NCI-H1417 treated with DMSO at 0.1 percent for 48 hours (cell line): ENCODE measurements at regions not wholly inside any gene's neighbourhood (a gene's known extent, or its start where the extent isn't known, plus 50 kb on each side); places are given as distances from the start of the nearest gene placed in this dataset.
"Not testable (repeated sequence)": the region's sequence is repeated elsewhere in the genome, so short reads cannot be mapped to it uniquely, and the experiment has no call there.

ENCODE experiments used
- DNase-seq: peaks from one replicate; lab custom pipeline; 2025; lab: John Stamatoyannopoulos, UW

DNA sequence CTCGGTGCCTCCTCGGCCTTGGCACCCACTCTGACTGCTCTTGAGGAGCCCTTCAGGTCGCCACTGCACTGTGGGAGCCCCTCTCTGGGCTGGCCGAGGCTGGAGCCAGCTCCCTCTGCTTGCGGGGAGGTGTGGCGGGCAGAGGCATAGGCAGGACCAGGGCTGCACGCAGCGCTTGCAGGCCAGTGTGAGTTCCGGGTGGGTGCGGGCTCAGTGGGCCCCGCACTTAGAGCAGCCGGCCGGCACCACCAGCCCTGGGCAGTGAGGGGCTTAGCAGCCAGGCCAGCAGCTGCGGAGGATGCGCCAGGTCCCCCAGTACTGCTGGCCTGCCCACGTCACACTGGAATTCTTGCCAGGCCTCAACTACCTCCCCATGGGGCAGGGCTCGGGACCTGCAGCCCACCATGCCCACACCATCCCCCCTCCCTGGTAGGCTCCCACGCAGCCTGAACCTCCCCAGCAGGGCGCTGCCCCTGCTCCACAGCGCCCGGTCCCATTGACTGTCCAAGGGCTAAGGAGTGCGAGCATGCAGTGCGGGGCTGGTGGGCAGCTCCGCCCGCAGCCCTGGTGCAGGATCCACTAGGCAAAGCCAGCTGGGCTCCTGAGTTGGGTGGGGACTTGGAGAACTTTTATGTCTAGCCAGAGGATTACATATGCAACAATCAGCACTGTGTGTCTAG, 602.9 kb upstream of the ST8SIA4 start:
- DNase-seq = no peak

GRCh38 chr5:101482931-101483330, 579.8 kb upstream of the ST8SIA4 start:
- no peak for DNase-seq

- DNase-seq = no peak
Observed at GRCh38 chr5:101473483-101473882, 570.4 kb upstream of the ST8SIA4 start.

GRCh38 chr5:101461455-101461854, 558.4 kb upstream of the ST8SIA4 start:
- DNase-seq = no peak

DNA sequence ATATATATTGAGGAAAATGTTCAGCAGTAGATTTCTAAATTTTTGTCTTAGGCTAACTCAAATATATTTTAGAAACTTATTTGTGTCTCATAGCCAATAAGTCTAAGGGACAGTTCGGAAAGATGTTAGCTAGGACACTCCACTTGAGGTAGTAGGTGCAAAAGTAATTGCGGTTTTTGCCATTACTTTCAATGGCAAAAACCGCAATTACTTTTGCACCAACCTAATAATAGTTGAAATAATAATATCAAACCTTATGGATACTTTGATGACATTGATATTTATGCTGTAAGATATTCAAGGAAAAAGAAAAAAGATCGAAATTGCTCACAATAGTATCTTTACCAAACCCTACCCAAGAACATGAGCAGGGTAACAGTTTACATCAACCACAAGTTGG, 555.5 kb upstream of the ST8SIA4 start:
- no peak for DNase-seq

GRCh38 chr5:101455851-101456250, 552.8 kb upstream of the ST8SIA4 start:
- no peak for DNase-seq

DNA sequence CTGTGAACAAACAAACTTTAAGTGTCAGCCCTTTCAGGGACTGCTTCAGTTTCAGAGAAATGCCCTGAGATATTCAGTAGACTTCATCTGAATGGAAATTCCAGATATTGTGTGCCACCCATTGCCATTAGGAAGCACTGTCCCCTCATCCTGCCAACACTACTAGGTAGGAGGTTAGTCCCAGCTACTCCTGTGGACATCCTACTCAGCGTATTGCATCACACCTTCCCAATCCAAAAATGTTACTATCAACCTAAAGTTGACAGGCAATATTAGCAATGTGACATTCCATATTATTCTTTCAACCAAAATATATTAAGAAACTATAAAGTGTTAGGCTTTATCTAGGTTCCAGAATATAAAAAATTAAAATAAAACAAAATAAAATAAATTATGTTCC, 552.0 kb upstream of the ST8SIA4 start:
- no peak for DNase-seq

GRCh38 chr5:101442281-101442680, 539.2 kb upstream of the ST8SIA4 start:
- DNase-seq = not testable (repeated sequence)

DNA sequence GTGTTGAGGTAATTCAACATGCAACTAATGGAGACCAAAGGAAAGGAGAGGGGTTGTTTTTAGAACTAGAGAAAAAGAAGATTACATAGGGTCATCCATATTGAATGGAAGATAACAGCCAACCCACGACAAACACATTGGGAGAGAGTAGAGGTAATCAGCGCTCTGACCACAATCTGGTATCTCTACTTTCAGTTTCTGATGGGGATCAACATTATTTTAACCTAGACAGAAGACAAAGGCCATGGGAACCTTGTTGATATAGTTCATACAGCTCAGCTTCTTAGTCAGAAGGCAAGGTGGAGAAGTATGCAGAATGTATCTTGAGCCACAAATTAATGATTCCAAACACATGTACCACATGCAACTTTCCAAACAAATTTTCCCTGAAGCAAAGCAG, 537.1 kb upstream of the ST8SIA4 start:
- no peak for DNase-seq

DNA sequence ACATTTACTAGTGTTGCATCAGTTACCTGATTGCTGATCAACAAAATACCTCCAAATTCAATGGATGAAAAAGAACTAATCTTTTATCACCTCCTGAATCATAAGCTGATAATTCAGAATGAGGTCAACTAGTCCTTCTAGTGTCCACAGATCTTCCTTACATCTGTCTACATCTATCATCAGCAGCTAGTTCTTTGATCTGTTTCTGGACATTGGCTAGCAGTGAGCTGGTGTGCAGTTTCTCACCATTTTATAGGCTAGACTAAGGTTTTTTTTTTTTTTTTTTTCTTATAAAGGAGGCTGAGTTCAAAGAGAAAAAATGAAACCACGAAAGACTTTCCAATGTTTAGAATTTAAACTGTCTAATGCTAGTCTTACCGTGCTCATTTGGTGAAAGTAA, 534.3 kb upstream of the ST8SIA4 start:
- DNase-seq = no peak

- DNase-seq = no peak
Observed at GRCh38 chr5:101435768-101436167, 532.7 kb upstream of the ST8SIA4 start.

GRCh38 chr5:101431201-101431600, 528.1 kb upstream of the ST8SIA4 start:
- no peak for DNase-seq

GRCh38 chr5:101430551-101430950, 527.5 kb upstream of the ST8SIA4 start:
- no peak for DNase-seq

GRCh38 chr5:101429241-101429640, 526.2 kb upstream of the ST8SIA4 start:
- DNase-seq = no peak

- no peak for DNase-seq
Observed at GRCh38 chr5:101425339-101425859, 522.3 kb upstream of the ST8SIA4 start.

GRCh38 chr5:101424530-101425175, 521.6 kb upstream of the ST8SIA4 start:
- DNase-seq = no peak

DNA sequence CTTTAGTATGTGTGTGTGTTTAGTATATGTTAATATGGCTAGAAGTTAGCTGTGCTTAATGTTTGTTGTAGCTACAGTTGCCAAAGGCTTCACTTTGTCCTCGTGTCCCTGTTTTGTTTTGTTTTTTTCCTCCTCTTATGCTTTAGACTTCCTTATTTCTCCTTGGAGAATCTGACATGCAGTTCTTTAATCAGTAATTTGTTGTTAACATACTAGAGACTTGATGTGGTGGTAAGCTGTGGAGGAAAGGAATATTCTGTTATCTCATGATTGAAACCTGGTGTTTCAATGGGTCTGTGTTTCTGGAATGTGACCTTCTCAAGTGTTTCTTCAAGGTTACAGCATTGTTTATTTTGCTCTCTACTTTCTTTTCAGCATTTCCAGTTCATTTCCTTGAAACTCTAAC, 515.6 kb upstream of the ST8SIA4 start:
- DNase-seq = no peak

GRCh38 chr5:101404531-101404930, 501.4 kb upstream of the ST8SIA4 start:
- DNase-seq = no peak

- no peak for DNase-seq
Observed at GRCh38 chr5:101393795-101394450, 490.8 kb upstream of the ST8SIA4 start.

DNA sequence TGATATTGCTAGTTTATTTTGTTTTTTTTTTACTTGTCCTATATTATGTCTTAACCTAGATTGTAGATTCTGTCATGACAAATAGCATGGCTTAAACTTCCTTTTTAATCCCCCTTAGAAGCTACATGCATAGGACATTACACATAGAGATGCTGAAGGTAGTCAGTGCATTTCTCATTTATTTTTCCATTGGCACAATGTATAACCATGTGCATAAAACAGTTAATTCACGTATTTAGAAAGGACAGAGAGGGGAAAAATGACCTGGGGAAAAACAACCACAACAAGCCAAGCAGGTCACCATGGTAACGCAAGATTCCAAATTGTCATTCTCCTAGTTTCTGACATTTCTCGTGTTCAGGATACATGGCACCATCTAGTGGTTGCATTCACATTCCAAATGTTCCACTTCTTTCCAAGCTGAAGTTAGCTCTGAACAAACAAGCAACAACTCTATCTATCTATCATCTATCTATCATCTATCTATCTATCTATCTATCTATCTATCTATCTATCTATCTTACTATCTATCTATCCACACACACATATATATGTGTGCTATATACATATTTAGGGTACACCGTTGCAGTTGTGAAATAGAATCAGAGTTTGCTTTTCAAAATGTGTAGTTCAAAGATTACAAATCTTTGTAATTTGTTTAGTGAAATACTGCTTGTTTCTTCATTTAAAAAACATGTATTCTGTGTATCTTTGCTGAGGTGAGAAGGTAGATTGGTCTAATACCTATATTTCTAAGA, 487.2 kb upstream of the ST8SIA4 start:
- DNase-seq = no peak

- DNase-seq = no peak
Observed at GRCh38 chr5:101385276-101385675, 482.2 kb upstream of the ST8SIA4 start.

- DNase-seq = no peak
Observed at GRCh38 chr5:101370181-101370580, 467.1 kb upstream of the ST8SIA4 start.
